ENCODE measurements at regions not wholly inside any gene's neighbourhood (a gene's known extent, or its start where the extent isn't known, plus 50 kb on each side); places are given as distances from the start of the nearest gene placed in this dataset.

GRCh38 chr14:105845725-105846309 is 319.4 kb downstream of the TMEM121 start:
- TF ChIP-seq ZNF326 (CRISPR knock-in tag; IDR thresholded peaks at IDR 0.05; ENCODE audit: borderline replicate concordance), result no peak
- no peak for TF ChIP-seq ZNF33A (CRISPR knock-in tag; IDR thresholded peaks at IDR 0.05; ENCODE audit: borderline replicate concordance)
- no peak for TF ChIP-seq HMG20A (CRISPR knock-in tag; IDR thresholded peaks at IDR 0.05; ENCODE audit: borderline replicate concordance)
- no peak for TF ChIP-seq FOSL1 (CRISPR knock-in tag; IDR thresholded peaks at IDR 0.05; ENCODE audit: borderline replicate concordance)
- no peak for TF ChIP-seq ZNF605 (CRISPR knock-in tag; IDR thresholded peaks at IDR 0.05)
- no peak for TF ChIP-seq CEBPZ (IDR thresholded peaks at IDR 0.05; ENCODE audit: low read length)
- no peak for TF ChIP-seq PRDM4 (CRISPR knock-in tag; IDR thresholded peaks at IDR 0.05; ENCODE audit: borderline replicate concordance)
- no peak for TF ChIP-seq SAP130 (CRISPR knock-in tag; IDR thresholded peaks at IDR 0.05; ENCODE audit: low read depth)
- TF ChIP-seq MED13 (CRISPR knock-in tag; IDR thresholded peaks at IDR 0.05), result no peak
- TF ChIP-seq TBP (CRISPR knock-in tag; IDR thresholded peaks at IDR 0.05), result no peak
- TF ChIP-seq AHR (CRISPR knock-in tag; IDR thresholded peaks at IDR 0.05), result no peak
- no peak overlapping the region for H3K4me2 ChIP-seq (ENCODE audit: low read depth, low read length)
- H3K4me1 ChIP-seq (ENCODE audit: insufficient read depth, low read length), result no peaks in the 10 kb centered on the region
- H3K27ac ChIP-seq (ENCODE audit: extremely low read length, insufficient read depth, low read length), result no peak overlapping the region
- no peaks in the 10 kb centered on the region for H4K20me1 ChIP-seq (ENCODE audit: insufficient read depth, low read length)
- H3K27me3 ChIP-seq (ENCODE audit: control insufficient read depth in 1 of 2, insufficient read depth in 2 of 2, low read length in 2 of 2), result peaks cover 7 to 62% of the 10 kb centered on the region in 2 experiments; a peak in 4 of 5 replicates
- no peak for FAIRE-seq
- in situ Hi-C loops (cut with HindIII; ENCODE audit: extremely low pct_ligation_motif_present, low pct_unique_long_range_greater_than_20kb) (no loop called here), intact Hi-C loops (cut with micrococcal nuclease; ENCODE audit: unreplicated experiment) (no loop called here)
- DNase-seq (ENCODE audit: low spot score), result no peak
- H3K36me3 ChIP-seq (replicated peaks in 1 of 2; ENCODE audit: control insufficient read depth in 1 of 2, insufficient read depth in 2 of 2, low read length in 2 of 2), result no peaks in the 10 kb centered on the region
- BruUV-seq (replicated peaks), result no TSS peak
- H2AFZ ChIP-seq (ENCODE audit: low read length), result no peak overlapping the region
- H3K79me2 ChIP-seq (ENCODE audit: insufficient read depth, low read length), result no peaks in the 10 kb centered on the region
- no CpG with 5 or more reads among the region's 10 CpGs for WGBS (ENCODE audit: low lambda C conversion rate)
- H3K9me3 ChIP-seq (ENCODE audit: low read length), result no peaks in the 10 kb centered on the region
- ChIA-PET CTCF (ENCODE audit: low intra/inter-chr PET ratio, low total read pairs) (no interaction called here), POLR2A (no interaction called here)
- no peak for ATAC-seq
- no peak overlapping the region for H3K4me3 ChIP-seq (replicated peaks in 1 of 3; ENCODE audit: insufficient read depth in 1 of 3, low read depth in 2 of 3, low read length in 3 of 3)
- H3K9ac ChIP-seq (ENCODE audit: insufficient read depth, low read depth, low read length), result no peak overlapping the region

Measured in HepG2 (cell line).